Activated CD8-positive, alpha-beta T cell treated with anti-CD3 and anti-CD28 coated beads, Interleukin-2, amount 10 ng/mL, durations not matched to agents 7 days and 5 days (primary cell): ENCODE measurements at regions not wholly inside any gene's neighbourhood (a gene's known extent, or its start where the extent isn't known, plus 50 kb on each side); places are given as distances from the start of the nearest gene placed in this dataset.

Source experiments
- ATAC-seq: fragments of 150-1000 bp; cut with Tn5 transposase; one replicate; pipeline ENCODE4 v1.10.0; 2021; ENCODE audit warnings: moderate library complexity
- CTCF ChIA-PET: fragments of 350-600 bp; sonication (Branson Sonifier 250); formaldehyde crosslinking; loops from one replicate; lab custom pipeline; 2021; ENCODE audit warnings: antibody characterized with exemption; lab: Charles Lee
- POLR2A ChIA-PET: fragments of 350-600 bp; sonication (Branson Sonifier 250); formaldehyde crosslinking; loops from one replicate; lab custom pipeline; 2021; ENCODE audit warnings: antibody characterized with exemption; lab: Charles Lee
- DNase-seq: peaks from one replicate; pipeline ENCODE4 v3.0.0-alpha.2; 2020
- H3K27ac Mint-ChIP-seq: one replicate; pipeline ENCODE4 v1.8.0; 2021; ENCODE audit warnings: mild to moderate bottlenecking, mixed read lengths
- H3K27me3 Mint-ChIP-seq: one replicate; pipeline ENCODE4 v1.8.0; 2021; ENCODE audit warnings: low read depth, mixed read lengths
- H3K36me3 Mint-ChIP-seq: one replicate; pipeline ENCODE4 v1.8.0; 2021; ENCODE audit warnings: low read depth, mixed read lengths
- H3K4me1 Mint-ChIP-seq: one replicate; pipeline ENCODE4 v1.8.0; 2021; ENCODE audit warnings: low read depth, mixed read lengths
- H3K4me3 Mint-ChIP-seq: one replicate; pipeline ENCODE4 v1.8.0; 2021; ENCODE audit warnings: mild to moderate bottlenecking, mixed read lengths
- H3K9me3 Mint-ChIP-seq: one replicate; pipeline ENCODE4 v1.8.0; 2022; ENCODE audit warnings: mixed read lengths; ENCODE audit not compliant: insufficient read depth

GRCh38 chr21:24658926-24659325 is 948.4 kb downstream of the MRPL39 start:
- H3K9me3 Mint-ChIP-seq: peaks cover 4% of the 10 kb centered on the region
- no peak overlapping the region for H3K27ac Mint-ChIP-seq
- no peaks in the 10 kb centered on the region for H3K36me3 Mint-ChIP-seq
- ChIA-PET CTCF (no interaction called here), POLR2A (no interaction called here)
- H3K4me3 Mint-ChIP-seq: no peak overlapping the region
- no peak for DNase-seq
- no peaks in the 10 kb centered on the region for H3K27me3 Mint-ChIP-seq
- no peak for ATAC-seq
- H3K4me1 Mint-ChIP-seq: no peaks in the 10 kb centered on the region

GRCh38 chr21:24658026-24658425 is 949.3 kb downstream of the MRPL39 start:
- H3K4me3 Mint-ChIP-seq: no peak overlapping the region

GRCh38 chr21:24649691-24650090 is 957.6 kb downstream of the MRPL39 start:
- H3K9me3 Mint-ChIP-seq: no peaks in the 10 kb centered on the region
- no peak overlapping the region for H3K27ac Mint-ChIP-seq
- CTCF ChIA-PET: no interaction called here
- no peaks in the 10 kb centered on the region for H3K4me1 Mint-ChIP-seq
- POLR2A ChIA-PET: no interaction called here
- H3K4me3 Mint-ChIP-seq: no peak overlapping the region
- H3K27me3 Mint-ChIP-seq: no peaks in the 10 kb centered on the region
- no peaks in the 10 kb centered on the region for H3K36me3 Mint-ChIP-seq
- no peak for ATAC-seq
- DNase-seq: no peak

More at GRCh38 chr21:24658026-24658425, 949.3 kb downstream of the MRPL39 start:
- Mint-ChIP-seq H3K36me3 (no peaks in the 10 kb centered on the region), H3K9me3 (peaks cover 4% of the 10 kb centered on the region), H3K27ac (no peak overlapping the region), H3K4me1 (no peaks in the 10 kb centered on the region), H3K27me3 (no peaks in the 10 kb centered on the region)
- no peak for DNase-seq
- no peak for ATAC-seq
- ChIA-PET POLR2A (no interaction called here), CTCF (no interaction called here)

- ChIA-PET CTCF (no interaction called here), POLR2A (no interaction called here)
- DNase-seq (no peak), ATAC-seq (no peak)
- H3K9me3 Mint-ChIP-seq: no peaks in the 10 kb centered on the region
- no peaks in the 10 kb centered on the region for H3K4me1 Mint-ChIP-seq
- H3K27ac Mint-ChIP-seq: no peak overlapping the region
- H3K4me3 Mint-ChIP-seq: no peak overlapping the region
- H3K27me3 Mint-ChIP-seq: no peaks in the 10 kb centered on the region
- no peaks in the 10 kb centered on the region for H3K36me3 Mint-ChIP-seq
Measured at GRCh38 chr21:24636696-24637095, 970.6 kb downstream of the MRPL39 start.

- no peak overlapping the region for H3K27ac Mint-ChIP-seq
- H3K27me3 Mint-ChIP-seq: no peaks in the 10 kb centered on the region
- DNase-seq: no peak
Measured at GRCh38 chr21:24634749-24635148, 972.5 kb downstream of the MRPL39 start.

GRCh38 chr21:24628536-24628935 is 978.7 kb downstream of the MRPL39 start:
- ChIA-PET CTCF (no interaction called here), POLR2A (no interaction called here)
- Mint-ChIP-seq H3K4me1 (no peaks in the 10 kb centered on the region), H3K4me3 (no peak overlapping the region), H3K9me3 (no peaks in the 10 kb centered on the region), H3K36me3 (no peaks in the 10 kb centered on the region), H3K27me3 (no peaks in the 10 kb centered on the region), H3K27ac (no peak overlapping the region)
- DNase-seq (no peak), ATAC-seq (no peak)

More at GRCh38 chr21:24634749-24635148, 972.5 kb downstream of the MRPL39 start:
- ATAC-seq: no peak
- H3K4me3 Mint-ChIP-seq: no peak overlapping the region
- POLR2A ChIA-PET: no interaction called here
- H3K9me3 Mint-ChIP-seq: no peaks in the 10 kb centered on the region
- CTCF ChIA-PET: no interaction called here
- no peaks in the 10 kb centered on the region for H3K4me1 Mint-ChIP-seq
- H3K36me3 Mint-ChIP-seq: no peaks in the 10 kb centered on the region

GRCh38 chr21:24628046-24628445 is 979.2 kb downstream of the MRPL39 start:
- no peaks in the 10 kb centered on the region for H3K36me3 Mint-ChIP-seq
- CTCF ChIA-PET: no interaction called here

GRCh38 chr21:24617819-24618218 is 989.5 kb downstream of the MRPL39 start:
- H3K27me3 Mint-ChIP-seq: no peaks in the 10 kb centered on the region
- no peaks in the 10 kb centered on the region for H3K36me3 Mint-ChIP-seq
- ChIA-PET POLR2A (no interaction called here), CTCF (no interaction called here)
- no peak for DNase-seq
- no peak overlapping the region for H3K4me3 Mint-ChIP-seq
- no peak for ATAC-seq
- H3K9me3 Mint-ChIP-seq: peaks cover 6% of the 10 kb centered on the region
- H3K27ac Mint-ChIP-seq: no peak overlapping the region
- no peaks in the 10 kb centered on the region for H3K4me1 Mint-ChIP-seq

More at GRCh38 chr21:24628046-24628445, 979.2 kb downstream of the MRPL39 start:
- POLR2A ChIA-PET: no interaction called here
- no peaks in the 10 kb centered on the region for H3K4me1 Mint-ChIP-seq
- no peak overlapping the region for H3K4me3 Mint-ChIP-seq
- ATAC-seq (no peak), DNase-seq (no peak)
- no peak overlapping the region for H3K27ac Mint-ChIP-seq
- H3K27me3 Mint-ChIP-seq: no peaks in the 10 kb centered on the region
- H3K9me3 Mint-ChIP-seq: no peaks in the 10 kb centered on the region

GRCh38 chr21:24594082-24594481 is 1013.2 kb downstream of the MRPL39 start:
- Mint-ChIP-seq H3K4me1 (no peaks in the 10 kb centered on the region), H3K36me3 (no peaks in the 10 kb centered on the region), H3K27ac (no peak overlapping the region), H3K27me3 (no peaks in the 10 kb centered on the region), H3K4me3 (no peak overlapping the region), H3K9me3 (peaks cover 5% of the 10 kb centered on the region)
- ChIA-PET CTCF (no interaction called here), POLR2A (no interaction called here)
- ATAC-seq: no peak
- no peak for DNase-seq

GRCh38 chr21:24590261-24590660 is 1017.0 kb downstream of the MRPL39 start:
- no peak overlapping the region for H3K27ac Mint-ChIP-seq
- peaks cover 5% of the 10 kb centered on the region for H3K9me3 Mint-ChIP-seq
- DNase-seq (no peak), ATAC-seq (no peak)
- ChIA-PET CTCF (no interaction called here), POLR2A (no interaction called here)
- no peaks in the 10 kb centered on the region for H3K36me3 Mint-ChIP-seq
- H3K4me3 Mint-ChIP-seq: no peak overlapping the region
- no peaks in the 10 kb centered on the region for H3K27me3 Mint-ChIP-seq
- no peaks in the 10 kb centered on the region for H3K4me1 Mint-ChIP-seq

- H3K4me3 Mint-ChIP-seq: no peak overlapping the region
- CTCF ChIA-PET: no interaction called here
- ATAC-seq (no peak), DNase-seq (no peak)
- no peak overlapping the region for H3K27ac Mint-ChIP-seq
- POLR2A ChIA-PET: no interaction called here
- H3K36me3 Mint-ChIP-seq: no peaks in the 10 kb centered on the region
- peaks cover 4% of the 10 kb centered on the region for H3K9me3 Mint-ChIP-seq
- H3K27me3 Mint-ChIP-seq: no peaks in the 10 kb centered on the region
- H3K4me1 Mint-ChIP-seq: no peaks in the 10 kb centered on the region
Measured at GRCh38 chr21:24583473-24583872, 1023.8 kb downstream of the MRPL39 start.

GRCh38 chr21:24577301-24577700 is 1030.0 kb downstream of the MRPL39 start:
- ATAC-seq (no peak), DNase-seq (no peak)
- Mint-ChIP-seq H3K27ac (no peak overlapping the region), H3K27me3 (no peaks in the 10 kb centered on the region), H3K36me3 (no peaks in the 10 kb centered on the region), H3K4me3 (no peak overlapping the region), H3K9me3 (no peaks in the 10 kb centered on the region), H3K4me1 (no peaks in the 10 kb centered on the region)
- POLR2A ChIA-PET: no interaction called here
- CTCF ChIA-PET: no interaction called here

- no peak overlapping the region for H3K4me3 Mint-ChIP-seq
- H3K27me3 Mint-ChIP-seq: no peaks in the 10 kb centered on the region
- no peak for DNase-seq
- H3K36me3 Mint-ChIP-seq: no peaks in the 10 kb centered on the region
- ATAC-seq: no peak
- no peaks in the 10 kb centered on the region for H3K4me1 Mint-ChIP-seq
- no peak overlapping the region for H3K27ac Mint-ChIP-seq
- CTCF ChIA-PET: no interaction called here
- H3K9me3 Mint-ChIP-seq: no peaks in the 10 kb centered on the region
- POLR2A ChIA-PET: no interaction called here
Measured at GRCh38 chr21:24561291-24561690, 1046.0 kb downstream of the MRPL39 start.
